ENCODE measurements at regions not wholly inside any gene's neighbourhood (a gene's known extent, or its start where the extent isn't known, plus 50 kb on each side); places are given as distances from the start of the nearest gene placed in this dataset.

- TF ChIP-seq EZH2phosphoT487 (IDR thresholded peaks at IDR 0.05; ENCODE audit: borderline replicate concordance, low read length), result no peak
- TF ChIP-seq CTCF (conservative IDR thresholded peaks at IDR 0.05; ENCODE audit: low read depth, low read length), result no peak
These were observed 51.4 kb downstream of the MRPL36 start for GRCh38 chr5:1748271-1748670.
